PC-9 (cell line): ENCODE measurements at regions not wholly inside any gene's neighbourhood (a gene's known extent, or its start where the extent isn't known, plus 50 kb on each side); places are given as distances from the start of the nearest gene placed in this dataset.

ENCODE experiments used
- BruUV-seq: library from RNA; stranded (reverse); fragments of 400-500 nt; replicated peaks from 2 replicates; lab custom pipeline; 2021; lab: Mats Ljungman, UMichigan
- CTCF ChIA-PET: fragments of 300-600 bp; sonication (Branson Sonifier 250); formaldehyde crosslinking; loops from one replicate; lab custom pipeline; 2022; ENCODE audit warnings: antibody characterized with exemption; lab: Charles Lee
- POLR2A ChIA-PET: fragments of 300-600 bp; sonication (Branson Sonifier 250); formaldehyde crosslinking; loops from one replicate; lab custom pipeline; 2022; ENCODE audit warnings: antibody characterized with exemption; ENCODE audit not compliant: unreplicated experiment; lab: Charles Lee
- DNase-seq, 2 experiments: peaks; one replicate each; pipeline versions ENCODE4 v3.0.0 to v3.0.0-alpha.2; 2015 to 2022; ENCODE audit warnings: mixed read lengths in 1 of 2
- H2AFZ ChIP-seq: fragments of 200-600 bp; sonication (generic); 2 replicates; pipeline ENCODE4 v1.8.1; 2017; ENCODE audit warnings: antibody characterized with exemption
- H3F3A ChIP-seq: fragments of 200-600 bp; sonication (generic); 2 replicates; pipeline ENCODE4 v1.8.1; 2017; ENCODE audit warnings: antibody characterized with exemption, mild to moderate bottlenecking, low read depth; ENCODE audit not compliant: insufficient read depth
- H3K27ac ChIP-seq: fragments of 200-600 bp; sonication (generic); 2 replicates; pipeline ENCODE4 v1.6.1; 2016; ENCODE audit warnings: mixed run types
- H3K27me3 ChIP-seq: fragments of 200-600 bp; sonication (generic); 2 replicates; pipeline ENCODE4 v1.6.1; 2016; ENCODE audit warnings: low read depth, mixed run types; ENCODE audit not compliant: insufficient read depth
- H3K36me3 ChIP-seq: fragments of 200-600 bp; sonication (generic); 2 replicates; pipeline ENCODE4 v1.6.1; 2016; ENCODE audit warnings: low read depth, mixed run types
- H3K4me1 ChIP-seq: fragments of 200-600 bp; sonication (generic); replicated peaks from 2 replicates; pipeline ENCODE4 v1.6.1; 2016; ENCODE audit warnings: mixed run types; ENCODE audit not compliant: insufficient read depth
- H3K4me2 ChIP-seq: fragments of 200-600 bp; sonication (generic); 2 replicates; pipeline ENCODE4 v1.6.1; 2017; ENCODE audit warnings: mixed run types
- H3K4me3 ChIP-seq: fragments of 200-600 bp; sonication (generic); 2 replicates; pipeline ENCODE4 v1.6.1; 2016; ENCODE audit warnings: mixed run types
- H3K79me2 ChIP-seq: fragments of 200-600 bp; sonication (generic); 2 replicates; pipeline ENCODE4 v1.6.1; 2017; ENCODE audit warnings: low read depth, mixed run types
- H3K9me2 ChIP-seq: fragments of 200-600 bp; sonication (generic); 2 replicates; pipeline ENCODE4 v1.8.1; 2017; ENCODE audit warnings: mild to moderate bottlenecking; ENCODE audit not compliant: insufficient read depth
- H3K9me3 ChIP-seq: fragments of 200-600 bp; sonication (generic); 2 replicates; pipeline ENCODE4 v1.8.1; 2016; ENCODE audit warnings: low read depth; ENCODE audit not compliant: insufficient read depth
- H4K20me1 ChIP-seq: fragments of 200-600 bp; sonication (generic); 2 replicates; pipeline ENCODE4 v1.8.1; 2017; ENCODE audit not compliant: insufficient read depth
- EZH2 ChIP-seq: fragments of 200-600 bp; sonication (generic); IDR thresholded peaks from 2 replicates; pipeline ENCODE4 v1.8.0; 2017; ENCODE audit warnings: antibody characterized with exemption, low read depth
- intact Hi-C: fragments of 100-400 bp; cut with micrococcal nuclease; formaldehyde crosslinking; loops from one replicate; pipeline ENCODE4 v1.10.0; 2022; ENCODE audit not compliant: unreplicated experiment
- TF ChIP-seq, protein P1 (sequence below): fragments of 200-600 bp; sonication (generic); conservative IDR thresholded peaks from 2 replicates; pipeline ENCODE4 v1.6.1; 2017; ENCODE audit warnings: mixed run types, antibody characterized with exemption, mild to moderate bottlenecking, moderate library complexity

DNA sequence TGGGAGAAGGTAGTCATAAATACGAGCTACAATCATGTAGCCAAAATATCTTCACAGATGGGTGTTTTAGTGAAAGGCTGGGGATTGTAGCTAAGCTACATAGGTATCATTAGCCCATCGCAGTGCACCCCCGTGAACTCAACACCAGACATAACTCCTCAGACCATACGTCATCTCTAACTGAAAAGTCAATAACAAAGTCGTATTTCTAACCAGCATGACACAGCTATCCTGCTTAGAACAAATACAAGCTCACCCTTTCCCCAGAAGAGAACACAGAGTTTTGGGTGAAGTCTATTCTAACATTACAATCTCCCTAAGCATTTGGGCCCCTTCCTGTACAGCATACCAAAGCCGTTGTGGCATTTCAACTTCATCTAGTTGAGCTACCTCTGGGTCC lies 636.6 kb upstream of the DPP6 start:
- POLR2A ChIA-PET = interaction anchor here (0.5 kb wide), 1 partner anchor 1339 kb away, joined by 8 read pairs; no protein-coding TSS in a partner anchor
- no peak overlapping the region for H2AFZ ChIP-seq
- no peaks in the 10 kb centered on the region for H3K79me2 ChIP-seq
- no peak overlapping the region for H3K4me2 ChIP-seq
- H3K36me3 ChIP-seq = no peaks in the 10 kb centered on the region
- no peaks in the 10 kb centered on the region for H3K9me3 ChIP-seq
- H3K9me2 ChIP-seq = no peaks in the 10 kb centered on the region
- CTCF ChIA-PET = no interaction called here
- no peaks in the 10 kb centered on the region for H3F3A ChIP-seq
- DNase-seq = no peak
- H3K4me1 ChIP-seq = no peaks in the 10 kb centered on the region
- H3K4me3 ChIP-seq = no peak overlapping the region
- intact Hi-C loops = no loop called here
- no peak overlapping the region for H3K27ac ChIP-seq
- H3K27me3 ChIP-seq = peaks cover 52% of the 10 kb centered on the region
- TF ChIP-seq EZH2 = no peak
- TF ChIP-seq, protein P1, sequence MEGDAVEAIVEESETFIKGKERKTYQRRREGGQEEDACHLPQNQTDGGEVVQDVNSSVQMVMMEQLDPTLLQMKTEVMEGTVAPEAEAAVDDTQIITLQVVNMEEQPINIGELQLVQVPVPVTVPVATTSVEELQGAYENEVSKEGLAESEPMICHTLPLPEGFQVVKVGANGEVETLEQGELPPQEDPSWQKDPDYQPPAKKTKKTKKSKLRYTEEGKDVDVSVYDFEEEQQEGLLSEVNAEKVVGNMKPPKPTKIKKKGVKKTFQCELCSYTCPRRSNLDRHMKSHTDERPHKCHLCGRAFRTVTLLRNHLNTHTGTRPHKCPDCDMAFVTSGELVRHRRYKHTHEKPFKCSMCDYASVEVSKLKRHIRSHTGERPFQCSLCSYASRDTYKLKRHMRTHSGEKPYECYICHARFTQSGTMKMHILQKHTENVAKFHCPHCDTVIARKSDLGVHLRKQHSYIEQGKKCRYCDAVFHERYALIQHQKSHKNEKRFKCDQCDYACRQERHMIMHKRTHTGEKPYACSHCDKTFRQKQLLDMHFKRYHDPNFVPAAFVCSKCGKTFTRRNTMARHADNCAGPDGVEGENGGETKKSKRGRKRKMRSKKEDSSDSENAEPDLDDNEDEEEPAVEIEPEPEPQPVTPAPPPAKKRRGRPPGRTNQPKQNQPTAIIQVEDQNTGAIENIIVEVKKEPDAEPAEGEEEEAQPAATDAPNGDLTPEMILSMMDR = no peak
- no peaks in the 10 kb centered on the region for H4K20me1 ChIP-seq
- BruUV-seq = no TSS peak

DNA sequence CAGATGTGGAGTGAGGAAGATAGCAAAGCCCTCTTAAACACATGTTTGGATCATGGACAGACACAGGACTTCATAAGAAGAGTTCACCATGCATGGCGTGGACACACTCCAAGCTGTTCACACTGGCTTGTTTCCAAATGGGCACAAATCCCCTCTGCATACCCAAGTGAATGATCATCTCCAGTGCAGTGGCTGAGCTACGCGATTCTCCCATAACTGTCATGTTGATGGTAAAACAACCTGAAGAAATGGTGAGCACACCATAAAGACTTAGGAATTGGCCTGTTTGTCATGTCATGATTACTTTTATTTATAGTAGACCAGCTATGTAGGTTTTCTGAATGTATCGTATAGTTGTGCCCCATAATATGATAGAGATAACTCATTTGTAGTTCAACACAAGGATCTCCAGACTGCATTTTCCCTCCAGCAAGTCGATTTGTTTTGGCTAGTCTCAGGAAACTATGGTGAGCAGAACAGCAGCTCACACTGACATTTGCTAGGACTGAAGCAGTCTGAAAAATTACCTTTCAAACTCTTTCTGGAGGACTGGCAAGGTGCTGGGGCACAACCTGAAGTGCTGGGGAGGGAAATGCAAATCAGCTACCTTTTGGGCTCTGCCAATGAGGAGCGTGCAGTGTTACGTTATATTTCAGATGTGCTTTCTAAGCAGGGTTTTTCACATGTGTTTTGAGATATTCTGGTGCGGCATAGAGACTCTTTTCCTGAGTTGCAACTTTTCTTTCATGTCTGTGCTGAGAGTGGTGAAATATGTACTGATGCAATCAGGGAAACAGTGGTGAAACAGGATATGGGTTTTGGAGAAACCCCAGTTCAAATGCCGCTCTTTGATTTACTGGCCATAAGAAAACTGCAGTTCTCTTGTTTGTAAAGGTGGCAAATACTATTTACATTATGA lies 629.6 kb upstream of the DPP6 start:
- CTCF ChIA-PET = no interaction called here
- Histone ChIP-seq H3F3A (no peaks in the 10 kb centered on the region), H3K9me3 (no peaks in the 10 kb centered on the region), H3K4me3 (no peak overlapping the region), H3K27me3 (peaks cover 40% of the 10 kb centered on the region), H3K27ac (no peak overlapping the region), H2AFZ (no peak overlapping the region), H4K20me1 (no peaks in the 10 kb centered on the region), H3K36me3 (no peaks in the 10 kb centered on the region), H3K79me2 (no peaks in the 10 kb centered on the region), H3K4me2 (no peak overlapping the region), H3K4me1 (no peaks in the 10 kb centered on the region), H3K9me2 (no peaks in the 10 kb centered on the region)
- no peak for DNase-seq
- POLR2A ChIA-PET = no interaction called here
- intact Hi-C loops = no loop called here
- TF ChIP-seq, protein P1 = no peak
- TF ChIP-seq EZH2 = no peak
- BruUV-seq = no TSS peak

DNA sequence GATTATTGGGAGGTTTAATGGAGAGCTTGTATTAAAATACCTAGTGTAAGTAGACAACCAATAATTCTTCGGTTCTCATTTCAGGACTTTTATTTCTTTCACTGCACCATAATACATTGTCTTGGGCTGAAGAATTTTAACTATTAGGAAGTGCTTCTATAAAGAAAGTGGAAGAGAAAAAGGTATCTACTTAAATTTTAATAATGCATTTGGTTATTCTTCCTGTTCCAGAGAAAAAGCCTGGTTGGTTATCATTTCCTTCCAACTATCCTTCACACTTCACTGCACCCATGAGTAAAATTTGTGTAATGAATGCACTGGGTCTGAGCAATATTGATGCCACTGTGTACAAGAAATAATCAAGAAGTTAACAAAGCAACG lies 629.0 kb upstream of the DPP6 start:
- TF ChIP-seq, protein P1 = no peak
- TF ChIP-seq EZH2 = no peak
- no peaks in the 10 kb centered on the region for H3K4me1 ChIP-seq
- CTCF ChIA-PET = no interaction called here
- no peaks in the 10 kb centered on the region for H4K20me1 ChIP-seq
- DNase-seq = no peak
- peaks cover 40% of the 10 kb centered on the region for H3K27me3 ChIP-seq
- no peaks in the 10 kb centered on the region for H3F3A ChIP-seq
- no TSS peak for BruUV-seq
- no peak overlapping the region for H3K4me2 ChIP-seq
- H3K36me3 ChIP-seq = no peaks in the 10 kb centered on the region
- H3K4me3 ChIP-seq = no peak overlapping the region
- intact Hi-C loops = no loop called here
- no peaks in the 10 kb centered on the region for H3K79me2 ChIP-seq
- no peaks in the 10 kb centered on the region for H3K9me3 ChIP-seq
- H2AFZ ChIP-seq = no peak overlapping the region
- H3K27ac ChIP-seq = no peak overlapping the region
- POLR2A ChIA-PET = no interaction called here
- no peaks in the 10 kb centered on the region for H3K9me2 ChIP-seq
